ENCODE measurements at regions not wholly inside any gene's neighbourhood (a gene's known extent, or its start where the extent isn't known, plus 50 kb on each side); places are given as distances from the start of the nearest gene placed in this dataset.

- H3K27me3 ChIP-seq (ENCODE audit: insufficient read depth): no peaks in the 10 kb centered on the region
- no peaks in the 10 kb centered on the region for H3K9me3 Mint-ChIP-seq
- no peaks in the 10 kb centered on the region for H3K4me1 ChIP-seq (ENCODE audit: insufficient read depth)
- H3K4me2 ChIP-seq: no peak overlapping the region
- H3K27ac ChIP-seq (ENCODE audit: low read depth): no peak overlapping the region
- TF ChIP-seq POLR2AphosphoS5 (IDR thresholded peaks at IDR 0.05; ENCODE audit: low read depth) (no peak), CREB1 (CRISPR knock-in tag; IDR thresholded peaks at IDR 0.05; ENCODE audit: low read depth) (no peak), EZH2phosphoT487 (IDR thresholded peaks at IDR 0.05; ENCODE audit: unreplicated experiment) (no peak), REST (IDR thresholded peaks at IDR 0.05; ENCODE audit: unreplicated experiment) (no peak), JUNB (IDR thresholded peaks at IDR 0.05; ENCODE audit: unreplicated experiment) (no peak), STAT1 (IDR thresholded peaks at IDR 0.05; ENCODE audit: unreplicated experiment) (no peak), CTCF (conservative IDR thresholded peaks at IDR 0.05; ENCODE audit: low read depth in 2 of 2) (no peak), ETS1 (IDR thresholded peaks at IDR 0.05) (no peak), NANOG (IDR thresholded peaks at IDR 0.05; ENCODE audit: borderline replicate concordance) (no peak), ZNF331 (CRISPR knock-in tag; IDR thresholded peaks at IDR 0.05; ENCODE audit: low read depth) (no peak), ZNF462 (CRISPR knock-in tag; IDR thresholded peaks at IDR 0.05) (no peak), EZH2 (IDR thresholded peaks at IDR 0.05; ENCODE audit: low read depth, unreplicated experiment) (no peak), ZNF114 (CRISPR knock-in tag; IDR thresholded peaks at IDR 0.05) (no peak)
- H3K9me2 ChIP-seq (ENCODE audit: insufficient read depth): no peaks in the 10 kb centered on the region
- H3F3A ChIP-seq (replicated peaks; ENCODE audit: low read depth): no peaks in the 10 kb centered on the region
- no peak overlapping the region for H2AFZ ChIP-seq
- no peaks in the 10 kb centered on the region for H4K20me1 ChIP-seq (replicated peaks; ENCODE audit: insufficient read depth)
- no peaks in the 10 kb centered on the region for H3K36me3 ChIP-seq (ENCODE audit: insufficient read depth)
- no peaks in the 10 kb centered on the region for H3K79me2 ChIP-seq (replicated peaks; ENCODE audit: insufficient read depth)
- no peak for ATAC-seq
- no peak overlapping the region for H3K4me3 ChIP-seq
- no peak overlapping the region for H3K4me3 Mint-ChIP-seq
- H3K4me1 Mint-ChIP-seq: no peaks in the 10 kb centered on the region
- H3K27me3 Mint-ChIP-seq (ENCODE audit: insufficient read depth, low read depth, poor library complexity): peaks cover 2% of the 10 kb centered on the region
- no peaks in the 10 kb centered on the region for H3K36me3 Mint-ChIP-seq (ENCODE audit: low read depth)
- DNase-seq (ENCODE audit: low spot score): no peak
- no peak overlapping the region for H3K27ac Mint-ChIP-seq
Measured at GRCh38 chr14:85344847-85345570, 184.9 kb upstream of the FLRT2 start.

Measured in GM23338 (cell line).